Activated T-cell treated with anti-CD3 and anti-CD28 coated beads for 4 hours (primary cell): ENCODE measurements at regions not wholly inside any gene's neighbourhood (a gene's known extent, or its start where the extent isn't known, plus 50 kb on each side); places are given as distances from the start of the nearest gene placed in this dataset.
"Not testable (repeated sequence)": the region's sequence is repeated elsewhere in the genome, so short reads cannot be mapped to it uniquely, and the experiment has no call there.

Experiments
- DNase-seq: peaks from one replicate; pipeline ENCODE4 v3.0.0-alpha.2; 2020

DNA sequence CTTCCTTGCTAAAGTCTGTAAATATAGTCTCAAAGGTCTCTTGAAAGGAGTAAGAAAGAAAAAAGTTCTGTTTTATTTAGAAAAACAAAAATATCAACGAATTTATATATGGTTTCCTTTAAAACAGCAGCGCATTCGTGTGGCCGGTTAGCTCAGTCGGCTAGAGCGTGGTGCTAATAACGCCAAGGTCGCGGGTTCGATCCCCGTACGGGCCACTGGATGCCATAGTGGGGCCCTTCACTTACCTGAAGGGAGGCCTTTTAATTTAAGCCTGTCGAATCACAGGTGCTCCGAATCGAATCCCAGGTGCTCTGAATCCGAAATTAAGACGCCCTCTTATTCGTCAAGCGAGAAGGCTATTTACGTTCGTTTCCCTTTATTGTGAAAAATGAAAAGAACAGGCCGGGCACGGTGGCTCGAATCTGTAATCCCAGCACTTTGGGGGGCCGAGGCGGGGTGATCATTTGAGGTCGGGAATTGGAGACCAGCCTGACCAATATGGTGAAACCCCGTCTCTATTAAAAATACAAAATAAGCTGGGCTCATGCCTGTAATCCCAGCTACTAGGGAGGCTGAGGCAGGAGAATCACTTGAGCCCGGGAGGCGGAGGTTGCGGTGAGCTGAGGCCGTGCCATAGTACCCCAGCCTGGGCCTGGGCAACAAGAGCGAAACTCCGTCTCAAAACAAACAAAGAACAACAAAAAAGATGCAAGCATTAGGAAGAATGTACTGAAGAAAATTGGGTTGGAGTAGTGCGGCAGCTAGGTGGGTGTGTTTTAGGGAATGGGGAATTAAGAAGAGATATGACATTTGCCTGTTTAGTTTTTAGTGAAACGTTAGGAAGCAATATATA, 195.8 kb upstream of the ZNF184 start:
- DNase-seq, result no peak

DNA sequence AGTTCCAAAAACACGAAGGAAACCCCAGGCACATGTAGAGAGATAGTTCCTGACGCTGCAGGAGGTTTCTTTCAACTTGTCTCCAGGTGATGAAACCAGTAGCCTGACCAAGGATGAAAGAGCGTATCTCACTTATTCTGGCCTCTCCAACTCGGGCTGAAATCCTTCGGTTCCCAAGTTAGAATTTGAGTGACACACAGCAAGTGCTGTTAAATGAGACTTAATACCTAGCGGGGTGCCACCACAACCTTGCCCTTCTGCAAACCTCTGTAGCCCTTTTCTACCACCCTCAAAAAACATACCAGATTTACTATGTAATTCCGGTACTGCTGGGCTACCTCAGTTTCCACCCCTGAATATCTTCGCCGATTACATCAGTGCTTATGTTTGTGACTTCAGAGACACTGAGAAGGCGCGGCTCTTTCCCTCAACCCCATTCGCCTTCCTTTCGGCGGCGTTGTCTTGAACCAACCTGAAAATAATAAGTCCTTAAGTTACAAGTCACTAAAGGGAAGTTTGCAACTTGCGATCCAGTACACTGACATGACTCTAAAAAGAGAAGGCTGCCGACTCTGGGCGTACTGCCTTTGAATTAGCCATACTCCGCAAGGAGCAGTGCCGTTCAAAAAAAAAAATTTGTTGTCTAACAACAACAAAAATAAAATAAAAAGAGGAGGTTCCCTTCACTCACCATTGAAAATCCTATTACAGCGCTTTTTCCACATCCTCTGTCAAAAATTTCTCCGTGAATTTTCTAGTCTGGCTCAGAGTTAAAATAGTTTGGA, 194.9 kb upstream of the ZNF184 start:
- DNase-seq, result no peak

DNA sequence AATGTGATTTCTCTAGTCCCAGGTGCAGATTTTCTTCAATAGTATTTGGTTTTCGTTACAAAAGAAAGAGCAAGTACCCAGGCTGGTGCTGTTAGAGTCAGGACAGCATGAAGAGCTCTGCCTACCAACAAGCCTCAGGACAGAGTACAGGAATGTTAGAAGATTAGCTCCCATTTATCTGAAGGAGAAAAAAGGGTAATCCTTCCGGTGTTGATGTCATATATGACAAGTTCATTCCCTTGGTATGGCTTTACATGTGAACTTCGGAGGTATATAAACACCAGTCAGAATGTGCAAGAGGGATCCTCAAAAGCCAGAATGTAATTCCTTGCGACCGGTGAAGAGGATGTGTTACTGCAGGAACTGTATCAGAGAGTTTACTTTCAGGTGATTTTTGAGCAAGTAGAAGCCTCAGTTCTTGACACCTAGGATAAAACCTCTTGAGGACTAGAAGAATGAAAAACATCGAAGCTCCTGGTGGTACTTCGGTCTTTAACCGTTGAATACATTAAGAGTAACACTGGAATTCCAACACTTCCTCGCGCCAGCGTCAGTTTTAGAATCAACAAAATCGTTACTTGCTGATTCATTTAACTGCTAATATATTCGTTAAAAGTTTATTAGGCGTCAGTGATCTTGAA, 194.2 kb upstream of the ZNF184 start:
- DNase-seq, result no peak

DNA sequence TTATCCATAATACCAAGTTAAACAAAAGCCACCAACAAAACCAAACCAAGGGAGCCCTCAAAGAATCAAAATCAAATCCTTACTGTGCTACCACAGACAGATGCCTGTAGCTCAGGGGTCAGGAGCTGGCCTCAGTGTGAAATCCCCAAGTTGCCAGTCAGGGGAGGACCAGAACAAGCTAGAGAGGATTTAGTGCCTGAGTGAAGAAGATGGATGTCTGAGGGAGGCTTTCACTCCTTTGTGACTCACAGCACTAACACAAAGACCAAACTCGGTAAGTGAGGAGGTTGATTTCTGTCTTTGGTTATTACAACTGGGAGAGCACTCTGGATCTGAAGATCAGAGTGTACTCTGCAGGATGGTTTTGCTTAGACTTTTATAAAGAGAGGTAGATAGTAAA, 189.9 kb upstream of the ZNF184 start:
- no peak for DNase-seq

DNA sequence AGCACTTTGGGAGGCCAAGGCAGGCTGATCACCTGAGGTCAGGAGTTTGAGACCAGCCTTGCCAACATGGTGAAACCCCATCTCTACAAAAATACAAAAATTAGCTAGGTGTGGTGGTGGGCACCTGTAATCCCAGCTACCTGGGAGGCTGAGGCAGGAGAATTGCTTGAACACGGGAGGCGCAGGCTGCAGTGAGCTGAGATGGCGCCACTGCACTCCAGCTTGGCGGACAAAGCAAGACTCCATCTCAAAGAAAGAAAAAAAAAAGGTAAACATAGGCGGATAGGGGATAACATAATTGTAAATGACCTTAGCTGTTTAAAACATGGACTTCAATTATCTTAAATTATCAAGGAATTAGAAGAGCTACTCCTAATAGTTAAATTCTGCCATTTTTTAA, 189.3 kb upstream of the ZNF184 start:
- DNase-seq, result not testable (repeated sequence)

DNA sequence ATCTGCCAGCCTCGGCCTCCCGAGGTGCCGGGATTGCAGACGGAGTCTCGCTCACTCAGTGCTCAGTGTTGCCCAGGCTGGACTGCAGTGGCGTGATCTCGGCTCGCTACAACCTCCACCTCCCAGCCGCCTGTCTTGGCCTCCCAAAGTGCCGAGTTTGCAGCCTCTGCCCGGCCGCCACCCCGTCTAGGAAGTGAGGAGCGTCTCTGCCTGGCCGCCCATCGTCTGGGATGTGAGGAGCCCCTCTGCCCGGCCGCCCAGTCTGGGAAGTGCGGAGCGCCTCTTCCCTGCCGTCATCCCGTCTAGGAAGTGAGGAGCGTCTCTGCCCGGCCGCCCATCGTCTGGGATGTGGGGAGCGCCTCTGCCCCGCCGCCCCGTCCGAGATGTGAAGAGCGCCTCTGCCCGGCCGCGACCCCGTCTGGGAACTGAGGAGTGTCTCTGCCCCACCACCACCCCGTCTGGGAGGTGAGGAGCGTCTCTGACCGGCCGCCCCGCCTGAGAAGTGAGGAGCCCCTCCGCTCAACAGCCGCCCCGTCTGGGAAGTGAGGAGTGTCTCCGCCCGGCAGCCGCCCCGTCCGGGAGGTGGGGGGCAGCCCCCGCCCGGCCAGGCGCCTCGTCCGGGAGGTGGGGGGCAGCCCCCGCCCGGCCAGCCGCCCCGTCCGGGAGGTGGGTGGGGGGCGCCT, 180.4 kb upstream of the ZNF184 start:
- not testable (repeated sequence) for DNase-seq

DNA sequence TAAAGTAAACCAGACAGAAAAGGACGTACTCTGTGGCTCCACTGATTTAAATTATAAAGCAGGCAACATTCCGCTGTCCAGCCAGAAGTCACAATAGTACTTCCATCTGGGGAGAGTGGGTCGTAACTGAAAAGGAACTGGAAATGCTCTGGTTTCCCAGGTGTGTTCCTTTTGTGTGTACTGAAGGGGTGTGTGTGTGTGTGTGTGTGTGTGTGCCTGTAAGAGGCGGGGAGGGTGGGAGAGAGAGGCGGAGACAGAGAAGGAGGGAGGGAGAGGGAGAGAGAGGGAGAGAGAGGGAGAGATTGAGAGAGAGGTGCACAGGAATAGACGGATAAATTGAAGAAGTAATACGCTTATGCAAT, 178.4 kb upstream of the ZNF184 start:
- DNase-seq, result no peak

DNA sequence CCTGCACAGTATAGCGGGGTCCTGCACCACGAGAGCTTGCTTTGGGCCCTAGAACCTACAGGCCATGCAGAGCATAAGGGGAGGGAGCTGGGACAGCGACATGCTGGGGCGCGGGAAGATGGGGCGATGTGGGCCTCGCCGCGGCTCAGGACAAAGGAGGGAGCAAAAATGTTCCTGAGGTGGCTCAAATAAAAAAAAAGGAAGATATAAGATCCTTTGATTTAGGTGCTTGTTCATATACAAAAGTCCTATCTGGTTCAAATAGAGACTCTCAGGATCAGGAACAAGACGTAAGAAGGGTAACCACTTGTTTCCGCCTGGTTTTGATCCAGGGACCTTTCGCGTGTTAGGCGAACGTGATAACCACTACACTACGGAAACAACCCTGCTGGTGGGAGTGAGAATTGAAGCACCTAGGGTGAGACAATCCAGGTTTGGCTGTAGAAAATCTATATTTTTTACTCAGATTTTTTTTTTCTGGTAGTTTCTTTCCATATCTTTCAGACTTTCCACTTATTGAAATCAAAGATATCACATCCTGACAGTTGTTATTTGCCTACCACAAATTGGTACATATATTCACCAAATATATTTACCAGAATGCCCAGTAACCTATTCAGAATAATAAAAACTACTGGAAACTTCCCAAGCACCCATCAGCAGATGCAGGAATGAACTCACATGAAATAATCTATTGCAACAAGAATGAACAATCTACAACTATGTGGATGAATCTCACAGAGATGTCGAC, 177.9 kb upstream of the ZNF184 start:
- no peak for DNase-seq

DNA sequence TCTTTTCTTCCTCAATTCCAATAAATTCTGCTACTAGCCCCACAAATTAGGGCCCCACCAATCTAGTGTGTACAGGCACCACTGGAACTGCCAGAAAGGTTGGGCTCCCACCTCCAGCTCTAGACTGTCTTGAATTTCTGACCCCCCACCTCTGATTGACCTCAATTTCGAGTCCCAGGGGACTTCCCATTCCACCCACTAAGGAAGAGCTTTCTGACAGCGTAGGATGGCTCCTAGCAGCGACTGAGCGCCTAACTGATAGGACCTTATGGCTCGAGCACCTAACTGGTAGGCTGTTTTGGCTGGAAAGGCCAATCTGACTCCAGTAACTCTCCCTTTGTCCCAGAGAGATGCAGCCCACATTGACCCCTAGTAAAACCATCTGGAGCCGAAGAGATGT, 171.6 kb upstream of the ZNF184 start:
- DNase-seq, result no peak

DNA sequence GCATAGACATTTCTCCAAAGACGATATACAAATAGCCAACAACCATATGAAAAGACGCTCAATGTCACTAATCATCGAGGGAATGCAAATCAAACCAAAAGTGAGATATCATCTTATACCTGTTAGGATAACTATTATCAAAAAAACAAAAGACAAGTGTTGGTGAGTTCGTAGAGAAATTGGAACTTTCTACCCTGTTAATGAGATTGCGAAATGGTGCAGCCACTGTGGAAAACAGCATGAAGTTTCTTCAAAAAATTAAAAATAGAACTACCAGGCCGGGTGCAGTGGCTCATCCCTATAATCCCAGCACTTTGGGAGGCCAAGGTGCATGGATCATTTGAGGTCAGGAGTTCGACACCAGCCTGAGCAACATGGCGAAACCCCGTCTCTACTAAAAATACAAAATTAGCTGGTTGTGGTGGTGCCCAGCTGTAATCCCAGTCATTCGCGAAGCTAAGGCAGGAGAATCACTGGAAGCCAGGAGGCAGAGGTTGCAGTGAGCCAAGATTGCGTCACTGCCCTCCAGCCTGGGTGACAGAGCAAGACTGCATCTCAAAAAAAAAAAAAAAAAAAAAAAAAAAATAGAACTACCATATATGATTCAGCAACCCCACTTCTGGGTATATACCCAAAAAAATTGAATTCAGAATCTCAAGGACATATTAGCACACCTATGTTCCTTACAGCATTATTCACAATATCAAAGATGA, 170.0 kb upstream of the ZNF184 start:
- no peak for DNase-seq

DNA sequence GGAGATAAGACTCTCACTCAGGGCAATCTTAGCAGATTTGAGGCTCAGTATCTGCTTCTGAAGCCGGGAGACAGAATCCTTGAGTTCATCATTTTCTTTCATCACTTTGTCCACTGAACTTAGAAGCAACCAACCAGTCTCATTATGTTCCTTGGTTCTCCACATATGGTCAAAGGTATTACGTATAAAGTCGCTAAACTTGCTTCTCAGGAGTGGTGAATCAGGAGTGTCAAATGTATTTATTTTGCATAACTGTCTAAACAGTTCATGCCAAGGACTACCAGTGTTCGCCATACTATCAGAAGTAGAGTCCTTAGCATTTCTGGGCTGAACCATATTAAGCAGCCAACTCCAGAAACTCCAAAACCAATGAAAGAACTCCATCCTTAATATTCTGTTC, 163.0 kb upstream of the ZNF184 start:
- not testable (repeated sequence) for DNase-seq

DNA sequence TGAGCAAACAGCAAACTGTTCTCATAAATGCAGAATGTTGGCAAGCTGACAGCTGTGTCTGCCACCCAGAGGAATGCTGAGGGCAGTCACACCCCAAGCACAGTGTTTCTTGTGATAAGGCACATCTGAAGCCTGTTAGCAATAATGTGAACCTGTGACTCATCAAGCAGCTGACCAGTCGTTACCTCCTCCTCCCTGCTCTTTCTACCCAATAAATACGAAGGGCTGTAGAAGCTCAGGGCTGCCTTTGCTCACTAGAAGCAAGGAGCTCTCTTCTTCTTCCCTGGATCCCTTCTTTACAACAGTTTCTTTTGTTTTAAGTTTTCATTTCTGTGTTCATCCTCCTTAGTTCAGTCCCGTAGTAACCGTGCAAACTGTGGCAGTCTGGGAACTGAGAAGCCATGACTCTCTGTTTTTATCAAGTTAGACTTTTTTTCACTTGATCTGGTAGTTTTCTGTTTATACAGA, 160.3 kb upstream of the ZNF184 start:
- DNase-seq, result not testable (repeated sequence)

DNA sequence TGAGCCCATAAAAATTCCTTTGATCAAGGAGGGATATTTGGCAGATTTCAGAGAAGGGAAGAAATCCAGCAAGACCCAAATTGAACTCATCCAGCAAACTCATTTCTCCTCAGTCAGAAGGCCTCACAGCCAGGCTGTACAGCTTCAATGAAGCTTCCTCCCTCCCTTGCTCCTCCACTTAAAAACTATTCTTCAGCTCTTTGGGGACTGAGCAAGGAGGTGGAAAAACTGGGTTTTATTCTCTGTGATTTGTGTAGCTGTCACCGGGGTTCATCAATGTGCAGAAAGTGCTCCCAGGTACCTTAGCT, 158.7 kb upstream of the ZNF184 start:
- DNase-seq, result no peak

DNA sequence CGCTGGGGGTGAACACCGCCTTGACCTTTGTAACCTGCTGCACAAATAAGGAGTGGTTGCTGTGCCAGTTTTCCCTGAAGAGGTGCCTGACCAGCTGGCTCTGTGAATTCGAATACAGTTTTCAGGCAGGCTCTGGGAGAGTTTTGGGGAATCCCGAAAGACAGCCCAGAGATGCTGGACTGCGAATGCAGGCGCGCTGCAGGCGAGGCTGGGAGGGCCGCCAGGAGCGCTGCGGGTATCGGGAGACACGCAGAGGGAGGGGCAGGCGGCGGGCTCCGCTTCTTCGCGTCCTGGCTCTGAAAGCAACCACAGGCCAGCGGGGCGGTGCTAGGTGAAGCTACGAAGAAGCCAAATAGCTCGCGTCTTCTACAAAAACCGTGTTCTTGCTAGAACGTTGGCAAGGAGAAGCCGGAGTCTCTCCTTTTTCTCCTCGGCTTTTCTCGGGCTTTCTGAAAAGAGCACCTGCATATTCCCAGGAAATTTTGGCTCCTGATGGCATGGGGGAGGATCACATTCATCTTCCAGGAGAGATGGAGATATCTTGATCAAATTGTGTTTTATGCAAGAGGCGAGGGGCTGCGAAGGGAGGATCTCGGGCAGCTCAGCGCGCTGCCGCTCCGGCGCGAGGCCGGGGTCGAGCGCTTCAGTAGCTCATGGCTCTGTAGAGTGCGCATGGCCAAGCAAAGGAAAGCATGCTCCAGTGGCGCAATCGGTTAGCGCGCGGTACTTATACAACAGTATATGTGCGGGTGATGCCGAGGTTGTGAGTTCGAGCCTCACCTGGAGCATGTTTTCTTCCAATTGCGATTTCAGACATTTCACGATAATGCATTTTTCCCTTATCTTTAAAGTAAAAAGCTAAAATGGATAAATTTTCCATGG, 158.1 kb upstream of the ZNF184 start:
- no peak for DNase-seq

DNA sequence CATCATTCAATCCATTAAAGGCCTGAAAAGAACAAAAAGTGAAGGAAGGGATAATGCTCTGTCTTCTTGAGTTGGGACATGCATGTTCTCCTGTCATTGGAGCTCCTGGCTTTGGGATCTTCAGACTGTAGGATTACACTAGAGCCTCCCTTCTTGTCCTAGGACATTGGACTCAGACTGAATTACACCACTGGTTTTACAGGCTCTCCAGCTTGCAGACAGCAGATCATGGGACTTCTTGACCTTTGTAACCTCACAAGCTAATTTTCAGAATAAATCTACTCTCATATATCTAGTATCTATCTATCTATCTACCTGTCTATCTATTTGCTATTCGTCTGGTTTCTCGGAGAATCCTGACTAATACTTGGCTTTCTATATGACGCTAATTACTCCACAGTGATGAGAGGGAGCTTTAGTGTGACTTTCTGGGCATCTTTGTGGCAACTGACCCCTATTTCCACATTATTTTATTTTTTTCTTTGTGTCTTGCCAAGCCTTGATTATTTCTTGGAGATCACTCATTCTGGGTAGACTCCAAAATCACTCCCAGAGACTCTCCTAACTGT, 151.9 kb upstream of the ZNF184 start:
- no peak for DNase-seq

DNA sequence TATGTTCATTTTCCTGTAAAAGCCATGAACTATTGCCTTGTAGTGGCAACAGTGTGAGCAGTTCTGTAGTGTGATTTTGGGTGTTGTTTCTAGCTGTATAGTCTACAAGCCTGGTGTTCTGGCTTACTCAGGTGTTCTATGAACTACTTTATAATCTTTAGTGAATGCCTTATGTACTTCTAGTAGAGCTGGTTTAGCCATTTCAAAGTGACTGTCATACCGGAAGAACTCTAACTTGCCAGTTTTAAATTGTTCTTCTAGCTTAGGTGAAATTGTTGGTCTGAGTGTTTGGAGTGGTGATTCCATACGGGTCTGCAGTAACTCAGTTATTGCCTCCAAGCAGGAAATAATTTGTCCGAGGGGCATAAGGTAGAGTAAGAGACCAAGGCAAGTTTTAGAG, 150.2 kb upstream of the ZNF184 start:
- no peak for DNase-seq

DNA sequence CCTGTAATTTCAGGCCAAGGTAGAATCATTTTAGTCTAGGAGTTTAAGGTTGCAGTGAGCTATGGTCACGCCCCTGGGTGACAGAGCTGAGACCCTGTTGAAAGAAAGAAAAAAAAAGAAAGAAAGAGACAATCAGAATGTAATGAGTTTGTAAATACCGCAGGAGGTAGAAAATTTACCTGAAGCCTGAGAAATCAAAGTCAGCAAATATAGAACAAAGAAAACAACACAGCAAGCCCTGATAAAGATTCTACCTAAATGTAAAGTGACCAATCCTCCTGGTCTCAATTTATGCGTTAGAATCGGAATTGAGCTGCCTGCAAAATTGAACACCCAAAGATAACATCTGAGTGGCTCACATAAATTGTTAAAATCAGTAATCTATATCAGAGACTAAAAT, 146.5 kb upstream of the ZNF184 start:
- DNase-seq, result no peak

DNA sequence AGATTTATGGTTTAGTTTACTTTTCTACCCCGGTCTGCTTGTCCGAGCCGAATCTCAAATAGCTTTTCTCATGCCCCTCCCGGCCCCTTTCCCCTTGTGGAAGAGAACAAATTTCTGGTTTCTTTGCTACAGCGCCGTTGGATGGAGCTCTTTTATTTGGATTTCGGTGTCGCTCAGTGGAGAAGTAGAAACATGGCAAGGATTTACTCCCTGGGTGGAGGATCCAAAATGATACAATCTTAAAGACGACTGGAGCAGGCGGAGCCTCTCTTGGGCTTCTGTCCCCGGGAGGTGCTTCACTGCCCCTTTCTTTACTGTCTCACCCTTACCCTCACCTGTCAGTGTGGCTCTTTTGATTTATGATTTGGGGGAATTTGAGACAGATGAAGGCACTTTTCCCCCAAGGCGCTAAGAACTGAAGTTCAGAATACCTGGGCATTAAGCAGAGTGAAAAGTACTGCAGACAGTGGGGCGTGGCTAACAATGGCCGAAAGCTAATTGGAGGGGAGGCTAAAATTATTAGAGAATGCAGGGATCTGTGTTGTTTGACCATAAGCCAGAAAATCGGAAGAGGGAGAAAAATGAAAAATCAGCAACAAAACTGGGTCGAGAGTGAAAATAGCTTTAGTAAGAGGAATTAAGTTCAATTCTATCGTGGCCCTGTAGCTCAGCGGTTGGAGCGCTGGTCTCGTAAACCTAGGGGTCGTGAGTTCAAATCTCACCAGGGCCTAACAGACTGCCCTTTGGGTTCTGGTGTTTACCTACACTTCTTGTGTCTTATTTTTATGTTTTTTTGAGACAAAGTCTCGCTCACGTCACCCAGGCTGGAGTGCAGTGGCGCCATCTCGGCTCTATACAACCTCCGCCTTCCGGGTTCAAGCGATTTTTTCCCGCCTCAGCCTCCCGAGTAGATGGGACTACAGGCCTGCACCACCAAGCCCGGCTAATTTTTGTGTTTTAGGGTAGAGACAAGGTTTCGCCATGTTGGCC, 145.1 kb upstream of the ZNF184 start:
- no peak for DNase-seq

DNA sequence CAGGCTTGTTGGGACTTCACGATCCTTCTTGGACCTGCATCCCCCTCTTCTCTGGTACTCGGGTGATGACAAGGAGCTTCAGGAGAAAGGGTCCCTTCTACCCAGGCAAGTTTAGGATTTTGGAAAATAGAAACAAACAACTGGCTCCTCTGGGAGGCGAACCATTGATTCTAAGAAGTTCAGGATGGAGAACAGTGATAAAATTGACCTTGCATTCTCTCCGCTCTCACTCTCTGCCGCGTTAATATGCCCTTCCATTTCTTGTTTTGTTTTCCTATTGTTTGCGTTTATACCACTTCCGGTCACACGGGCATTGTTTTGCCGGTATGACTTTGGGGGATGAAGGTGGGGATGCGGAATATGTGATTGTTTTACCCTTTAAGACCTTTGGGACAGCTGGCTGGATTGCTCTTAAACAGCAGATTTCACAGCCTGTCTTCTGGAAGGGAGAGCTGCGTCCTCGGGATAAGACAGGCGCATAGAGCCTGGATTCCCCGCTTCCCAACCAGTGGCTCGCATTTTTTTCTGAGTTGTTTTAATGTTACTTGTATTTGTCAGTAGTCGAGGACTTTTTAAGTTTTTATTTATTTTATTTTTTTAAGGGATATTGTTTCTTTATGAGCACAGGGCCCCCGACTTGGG, 144.3 kb upstream of the ZNF184 start:
- no peak for DNase-seq
